Transverse colon (tissue), 4 donors: ENCODE measurements at regions not wholly inside any gene's neighbourhood (a gene's known extent, or its start where the extent isn't known, plus 50 kb on each side); places are given as distances from the start of the nearest gene placed in this dataset.
"Not testable (repeated sequence)": the region's sequence is repeated elsewhere in the genome, so short reads cannot be mapped to it uniquely, and the experiment has no call there.

Experiments used
- DNase-seq: peaks from one replicate; pipeline ENCODE4 v3.0.0-alpha.2; 2019
- H3K27ac ChIP-seq, 4 donors: fragments of 200-600 bp; sonication (generic); 2 replicates each; pipeline ENCODE4 v1.5.1; 2016 to 2018; ENCODE audit warnings: inconsistent platforms in 4 of 4
- H3K27me3 ChIP-seq: fragments of 200-600 bp; sonication (generic); 2 replicates; pipeline ENCODE4 v1.5.1; 2017; ENCODE audit warnings: inconsistent platforms
- H3K36me3 ChIP-seq, 4 donors: fragments of 200-600 bp; sonication (generic); 2 replicates each; pipeline ENCODE4 v1.5.1; 2017 to 2019; ENCODE audit warnings: inconsistent platforms in 4 of 4
- H3K4me1 ChIP-seq, 4 donors: fragments of 200-600 bp; sonication (generic); 2 replicates each; pipeline ENCODE4 v1.5.1; 2017 to 2020; ENCODE audit warnings: inconsistent platforms in 4 of 4
- H3K4me3 ChIP-seq, 4 donors: fragments of 200-600 bp; sonication (generic); 1 replicate in 1 of 4; 2 replicates in 3 of 4; pipeline versions ENCODE4 v1.5.1 to v1.6.1; 2017 to 2019; ENCODE audit warnings: inconsistent platforms in 4 of 4
- H3K9me3 ChIP-seq, 2 donors: fragments of 200-600 bp; sonication (generic); 2 replicates each; pipeline ENCODE4 v1.5.1; 2017 to 2019; ENCODE audit warnings: inconsistent platforms in 2 of 2
- EP300 ChIP-seq: sonication (generic); formaldehyde crosslinking; IDR thresholded peaks from one replicate; pipeline ENCODE4 v1.6.1; 2017; ENCODE audit warnings: antibody characterized with exemption, low read depth
- POLR2A ChIP-seq: fragments of 450-650 bp; IDR thresholded peaks from one replicate; pipeline ENCODE4 v1.6.1; 2016; ENCODE audit warnings: antibody characterized with exemption, mild to moderate bottlenecking, moderate library complexity
- POLR2AphosphoS5 ChIP-seq, 3 donors: sonication (generic); formaldehyde crosslinking; IDR thresholded peaks; one replicate each; pipeline ENCODE4 v1.6.1; 2016; ENCODE audit warnings: antibody characterized with exemption in 3 of 3
- WGBS, 2 donors: methylation state at CpG; one replicate each; pipeline ENCODE4 v1.1.5; 2018; ENCODE audit warnings: low coverage in 1 of 2; 5-methylcytosine and 5-hydroxymethylcytosine counted together
- in situ Hi-C, 4 donors: fragments of 200-750 bp; cut with MboI; loops; one replicate each; pipeline versions ENCODE4 v1.15.0 to v1.15.1; 2017; ENCODE audit warnings: low sequenced_read_pairs in 3 of 4, low pct_ligation_motif_present in 1 of 4, low pct_unique_long_range_greater_than_20kb in 1 of 4
- intact Hi-C: fragments of 100-400 bp; cut with DNase I; formaldehyde crosslinking; loops from one replicate; pipeline ENCODE4 v1.15.1; 2023; ENCODE audit warnings: low total_unique reads
- TF ChIP-seq, protein P1 (sequence below), 5 experiments: fragments of 200-600 bp in 3 of 5; fragments of 450-650 bp in 2 of 5; sonication (generic) in 3 of 5; IDR thresholded peaks; 1 replicate in 2 of 5; 2 replicates in 3 of 5; pipeline ENCODE4 v1.5.1; 2016 to 2017; ENCODE audit warnings: antibody characterized with exemption in 5 of 5, inconsistent platforms in 3 of 5, mild to moderate bottlenecking in 2 of 5, moderate library complexity in 1 of 5

GRCh38 chr4:189235599-189235998 lies 705.1 kb upstream of the FRG1 start:
- 73 to 86% methylated on average over 3 to 6 of the region's 6 CpGs for WGBS, 2 donors
- intact Hi-C loops = no loop called here
- H3K9me3 ChIP-seq = peaks cover 0 to 3% of the 10 kb centered on the region in 2 donors

DNA sequence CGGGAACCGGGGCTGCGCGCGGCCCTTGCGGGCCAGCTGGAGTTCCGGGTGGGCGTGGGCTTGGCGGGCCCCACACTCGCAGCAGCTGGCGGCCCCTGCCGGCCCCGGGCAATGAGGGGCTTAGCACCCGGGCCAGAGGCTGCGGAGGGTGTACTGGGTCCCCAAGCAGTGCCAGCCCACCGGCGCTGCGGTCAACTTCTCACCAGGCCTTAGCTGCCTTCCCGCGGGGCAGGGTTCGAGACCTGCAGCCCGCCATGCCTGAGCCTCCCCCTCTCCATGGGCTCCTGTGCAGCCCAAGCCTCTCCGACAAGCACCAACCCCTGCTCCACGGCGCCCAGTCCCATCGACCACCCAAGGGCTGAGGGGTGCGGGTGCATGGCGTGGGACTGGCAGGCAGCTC lies 704.4 kb upstream of the FRG1 start:
- H3K36me3 ChIP-seq, H3K9me3 ChIP-seq, DNase-seq, H3K4me1 ChIP-seq, in situ Hi-C loops, H3K27me3 ChIP-seq, intact Hi-C loops, H3K27ac ChIP-seq, H3K4me3 ChIP-seq: not testable (repeated sequence)
- 96% methylated on average over 20 of the region's 28 CpGs; no CpG with 5 or more reads in 1 of the 2 donors for WGBS, 2 donors

More at GRCh38 chr4:189235599-189235998, 705.1 kb upstream of the FRG1 start:
- Histone ChIP-seq H3K27me3 (no peaks in the 10 kb centered on the region), H3K27ac (no peak overlapping the region), H3K36me3 (no peaks in the 10 kb centered on the region), H3K4me3 (no peak overlapping the region), H3K4me1 (no peaks in the 10 kb centered on the region)
- in situ Hi-C loops = no loop called here
- DNase-seq = no peak
- TF ChIP-seq POLR2AphosphoS5 (IDR thresholded peaks at IDR 0.05) (no peak), EP300 (no peak), POLR2A (no peak)
- TF ChIP-seq, protein P1, sequence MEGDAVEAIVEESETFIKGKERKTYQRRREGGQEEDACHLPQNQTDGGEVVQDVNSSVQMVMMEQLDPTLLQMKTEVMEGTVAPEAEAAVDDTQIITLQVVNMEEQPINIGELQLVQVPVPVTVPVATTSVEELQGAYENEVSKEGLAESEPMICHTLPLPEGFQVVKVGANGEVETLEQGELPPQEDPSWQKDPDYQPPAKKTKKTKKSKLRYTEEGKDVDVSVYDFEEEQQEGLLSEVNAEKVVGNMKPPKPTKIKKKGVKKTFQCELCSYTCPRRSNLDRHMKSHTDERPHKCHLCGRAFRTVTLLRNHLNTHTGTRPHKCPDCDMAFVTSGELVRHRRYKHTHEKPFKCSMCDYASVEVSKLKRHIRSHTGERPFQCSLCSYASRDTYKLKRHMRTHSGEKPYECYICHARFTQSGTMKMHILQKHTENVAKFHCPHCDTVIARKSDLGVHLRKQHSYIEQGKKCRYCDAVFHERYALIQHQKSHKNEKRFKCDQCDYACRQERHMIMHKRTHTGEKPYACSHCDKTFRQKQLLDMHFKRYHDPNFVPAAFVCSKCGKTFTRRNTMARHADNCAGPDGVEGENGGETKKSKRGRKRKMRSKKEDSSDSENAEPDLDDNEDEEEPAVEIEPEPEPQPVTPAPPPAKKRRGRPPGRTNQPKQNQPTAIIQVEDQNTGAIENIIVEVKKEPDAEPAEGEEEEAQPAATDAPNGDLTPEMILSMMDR (IDR thresholded peaks at IDR 0.05) = no peak

- Histone ChIP-seq H3K27ac (no peak overlapping the region), H3K9me3 (peaks cover 0 to 3% of the 10 kb centered on the region in 2 donors), H3K36me3 (no peaks in the 10 kb centered on the region), H3K4me1 (no peaks in the 10 kb centered on the region), H3K4me3 (no peak overlapping the region), H3K27me3 (no peaks in the 10 kb centered on the region)
- intact Hi-C loops (no loop called here), in situ Hi-C loops (no loop called here)
- 95% methylated on average over 13 of the region's 13 CpGs; no CpG with 5 or more reads in 1 of the 2 donors for WGBS, 2 donors
- TF ChIP-seq, protein P1 (IDR thresholded peaks at IDR 0.05) = no peak
- TF ChIP-seq POLR2AphosphoS5 (IDR thresholded peaks at IDR 0.05) (no peak), EP300 (no peak), POLR2A (no peak)
- DNase-seq = no peak
These were observed 703.3 kb upstream of the FRG1 start for GRCh38 chr4:189237340-189237739.

DNA sequence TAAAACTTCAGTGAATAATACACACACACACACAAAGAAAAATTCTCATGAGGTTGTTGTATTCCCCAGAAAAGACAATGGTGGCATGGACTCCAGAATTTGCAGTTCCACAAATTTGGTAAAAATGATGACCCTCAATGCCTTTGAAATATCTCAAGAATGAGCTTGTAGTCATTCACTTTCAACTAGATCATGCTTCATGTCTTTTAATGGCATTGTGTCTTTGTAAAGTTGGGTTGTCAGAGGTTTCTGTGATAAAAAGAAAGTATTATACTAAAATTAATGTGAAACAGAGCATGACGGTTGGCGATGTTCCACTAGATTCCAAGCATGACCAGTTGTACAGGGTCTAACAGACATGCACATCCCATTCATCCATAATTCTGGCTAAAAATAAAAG lies 685.0 kb upstream of the FRG1 start:
- Histone ChIP-seq H3K4me3 (no peak overlapping the region), H3K27ac (no peak overlapping the region), H3K4me1 (no peaks in the 10 kb centered on the region), H3K9me3 (peaks cover 0 to under 1% of the 10 kb centered on the region in 2 donors), H3K27me3 (no peaks in the 10 kb centered on the region), H3K36me3 (no peaks in the 10 kb centered on the region)
- no peak for DNase-seq
- in situ Hi-C loops (no loop called here), intact Hi-C loops (no loop called here)
- TF ChIP-seq POLR2AphosphoS5 (IDR thresholded peaks at IDR 0.05) (no peak), POLR2A (no peak), EP300 (no peak)
- TF ChIP-seq, protein P1 (IDR thresholded peaks at IDR 0.05) = no peak
- 89 to 90% methylated on average over 2 of the region's 2 CpGs for WGBS, 2 donors

DNA sequence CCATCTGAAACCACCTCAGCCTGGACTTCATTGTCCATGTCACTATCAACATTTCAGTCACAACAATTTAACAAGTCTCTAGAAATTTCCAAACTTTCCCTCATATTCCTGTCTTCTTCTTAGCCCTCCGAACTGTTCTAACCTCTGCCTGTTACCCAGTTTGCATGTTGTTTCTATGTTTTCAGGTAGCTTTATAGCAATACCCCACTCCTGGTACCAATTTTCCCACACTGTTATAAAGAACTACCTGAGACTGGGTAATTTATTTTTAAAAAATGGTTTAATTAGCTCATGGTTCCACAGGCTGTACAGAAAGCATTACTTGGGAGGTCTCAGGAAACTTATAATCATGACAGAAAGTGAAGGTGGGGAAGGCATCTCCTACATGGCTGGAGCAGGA lies 679.2 kb upstream of the FRG1 start:
- H3K4me3 ChIP-seq = no peak overlapping the region
- TF ChIP-seq POLR2AphosphoS5 (IDR thresholded peaks at IDR 0.05) = no peak
- TF ChIP-seq EP300 = no peak
- TF ChIP-seq POLR2A = no peak
- TF ChIP-seq, protein P1 (IDR thresholded peaks at IDR 0.05) = no peak
- no peaks in the 10 kb centered on the region for H3K36me3 ChIP-seq
- WGBS, 2 donors = 85 to 100% methylated on average over 1 of the region's 1 CpG
- intact Hi-C loops (no loop called here), in situ Hi-C loops (no loop called here)
- peaks cover 0 to 9% of the 10 kb centered on the region in 2 donors for H3K9me3 ChIP-seq
- H3K4me1 ChIP-seq = no peaks in the 10 kb centered on the region
- H3K27ac ChIP-seq = no peak overlapping the region
- H3K27me3 ChIP-seq = no peaks in the 10 kb centered on the region
- DNase-seq = no peak
